Endothelial cell of umbilical vein (primary cell): ENCODE measurements at regions not wholly inside any gene's neighbourhood (a gene's known extent, or its start where the extent isn't known, plus 50 kb on each side); places are given as distances from the start of the nearest gene placed in this dataset.

Experiments used
- BruUV-seq: library from RNA; stranded (reverse); fragments of 400-500 nt; replicated peaks from 2 replicates; lab custom pipeline; 2021; lab: Mats Ljungman, UMichigan
- CTCF ChIA-PET: fragments of 300-600, 350-600 bp; sonication (Branson Sonifier 250); formaldehyde crosslinking; loops from one replicate; lab custom pipeline; 2021; ENCODE audit warnings: antibody characterized with exemption, inconsistent platforms; lab: Charles Lee
- POLR2A ChIA-PET: fragments of 300-600, 350-600 bp; sonication (Branson Sonifier 250); formaldehyde crosslinking; loops from one replicate; lab custom pipeline; 2021; ENCODE audit warnings: antibody characterized with exemption, inconsistent platforms; lab: Charles Lee
- DNase-seq: peaks from one replicate; pipeline ENCODE4 v3.0.0-alpha.2; 2011; ENCODE audit warnings: low read depth, low spot score
- FAIRE-seq: peaks from 2 replicates; lab custom pipeline; 2011; peaks lifted over from hg19 to GRCh38; lab: Jason Lieb, UNC
- H2AFZ ChIP-seq: 2 replicates; pipeline ENCODE4 v1.6.0; 2012; ENCODE audit warnings: low read depth, low read length, control low read depth, inconsistent platforms
- H3K27ac ChIP-seq: 2 replicates; pipeline ENCODE4 v1.5.1; 2011; ENCODE audit warnings: low read depth, mild to moderate bottlenecking, control low read depth, low read length, moderate library complexity; ENCODE audit not compliant: insufficient read depth
- H3K27me3 ChIP-seq, 2 experiments: 2 replicates each; pipeline versions ENCODE4 v1.6.0 to v1.6.1; 2011; ENCODE audit warnings: low read length in 2 of 2, mixed read lengths in 1 of 2; ENCODE audit not compliant: control insufficient read depth in 2 of 2, insufficient read depth in 2 of 2
- H3K36me3 ChIP-seq, 2 experiments: 2 replicates in 1 of 2; 3 replicates in 1 of 2; pipeline ENCODE4 v1.5.1; 2011; ENCODE audit warnings: low read length in 2 of 2, mild to moderate bottlenecking in 1 of 2, moderate library complexity in 1 of 2; ENCODE audit not compliant: control insufficient read depth in 2 of 2, insufficient read depth in 2 of 2; ENCODE audit errors: extremely low read depth in 1 of 2
- H3K4me1 ChIP-seq: 3 replicates; pipeline ENCODE4 v1.5.1; 2011; ENCODE audit warnings: mild to moderate bottlenecking, low read length; ENCODE audit not compliant: control insufficient read depth, insufficient read depth; ENCODE audit errors: extremely low read depth
- H3K4me2 ChIP-seq: 2 replicates; pipeline ENCODE4 v1.6.1; 2011; ENCODE audit warnings: low read length, control low read depth, mixed read lengths; ENCODE audit not compliant: insufficient read depth
- H3K4me3 ChIP-seq, 3 experiments: fragments of 200-600 bp in 1 of 3; sonication (generic), shearing (Covaris generic) in 1 of 3; replicated peaks in 1 of 3; 2 replicates each; pipeline ENCODE4 v1.5.1; 2011 to 2016; ENCODE audit warnings: control low read depth in 3 of 3, low read length in 3 of 3, mild to moderate bottlenecking in 2 of 3, inconsistent platforms in 1 of 3, low read depth in 1 of 3, moderate library complexity in 1 of 3; ENCODE audit not compliant: insufficient read depth in 1 of 3
- H3K79me2 ChIP-seq: 2 replicates; pipeline ENCODE4 v1.6.0; 2012; ENCODE audit warnings: low read length, inconsistent platforms; ENCODE audit not compliant: control insufficient read depth, insufficient read depth
- H3K9ac ChIP-seq: replicated peaks from 2 replicates; pipeline ENCODE3; 2011; ENCODE audit warnings: low read length, control low read depth; ENCODE audit not compliant: insufficient read depth; ENCODE audit errors: extremely low read depth
- H3K9me1 ChIP-seq: replicated peaks from 3 replicates; pipeline ENCODE4 v1.6.0; 2011; ENCODE audit warnings: mild to moderate bottlenecking, low read length; ENCODE audit not compliant: control insufficient read depth, insufficient read depth; ENCODE audit errors: extremely low read depth
- H3K9me3 ChIP-seq: replicated peaks from 2 replicates; pipeline ENCODE4 v1.5.1; 2012; ENCODE audit warnings: low read length, inconsistent platforms; ENCODE audit not compliant: control insufficient read depth, insufficient read depth
- H4K20me1 ChIP-seq: replicated peaks from 2 replicates; pipeline ENCODE3; 2011; ENCODE audit warnings: mild to moderate bottlenecking, low read length; ENCODE audit not compliant: control insufficient read depth, insufficient read depth; ENCODE audit errors: extremely low read depth
- CTCF ChIP-seq, 2 donors: IDR thresholded peaks; 1 replicate in 1 of 2; 2 replicates in 1 of 2; pipeline ENCODE4 v1.5.1; 2011; ENCODE audit warnings: low read length in 2 of 2, mild to moderate bottlenecking in 2 of 2, moderate library complexity in 2 of 2, control low read depth in 1 of 2, inconsistent platforms in 1 of 2, low read depth in 1 of 2; ENCODE audit not compliant: insufficient read depth in 1 of 2; ENCODE audit errors: extremely low read depth in 1 of 2
- EZH2 ChIP-seq: IDR thresholded peaks from 2 replicates; pipeline ENCODE4 v1.6.1; 2012; ENCODE audit warnings: borderline replicate concordance, low read depth, mild to moderate bottlenecking, moderate library complexity, low read length, inconsistent platforms; ENCODE audit not compliant: severe bottlenecking
- FOS ChIP-seq: IDR thresholded peaks from 2 replicates; pipeline ENCODE4 v1.6.1; 2011; ENCODE audit warnings: mild to moderate bottlenecking, low read length, moderate library complexity, borderline replicate concordance; ENCODE audit not compliant: insufficient read depth
- GATA2 ChIP-seq: IDR thresholded peaks from 2 replicates; pipeline ENCODE4 v1.7.0; 2011; ENCODE audit warnings: low read depth, mild to moderate bottlenecking, moderate library complexity, mixed read lengths, low read length; ENCODE audit not compliant: insufficient read length, insufficient read depth
- JUN ChIP-seq: IDR thresholded peaks from 2 replicates; pipeline ENCODE4 v1.6.1; 2011; ENCODE audit warnings: borderline replicate concordance, low read depth; ENCODE audit not compliant: insufficient read length, insufficient read depth
- MAX ChIP-seq: IDR thresholded peaks from 2 replicates; pipeline ENCODE4 v1.6.1; 2011; ENCODE audit not compliant: insufficient read depth, insufficient read length
- MYC ChIP-seq: IDR thresholded peaks from one replicate; pipeline ENCODE4 v1.6.1; 2011; ENCODE audit warnings: mild to moderate bottlenecking, low read depth, low read length
- POLR2A ChIP-seq: IDR thresholded peaks from 2 replicates; pipeline ENCODE4 v1.6.1; 2012; ENCODE audit warnings: low read depth, mild to moderate bottlenecking, control low read depth, low read length
- POLR2AphosphoS5 ChIP-seq: IDR thresholded peaks from 2 replicates; pipeline ENCODE4 v1.6.1; 2012; ENCODE audit warnings: low read depth, mild to moderate bottlenecking, control low read depth, low read length, moderate library complexity; ENCODE audit not compliant: insufficient read depth
- dilution Hi-C: fragments of 300-500 bp; cut with MboI; formaldehyde crosslinking; loops from one replicate; pipeline ENCODE4 v1.15.0; 2019; ENCODE audit warnings: low sequenced_read_pairs; ENCODE audit not compliant: extremely low pct_ligation_motif_present
- intact Hi-C: fragments of 100-400 bp; cut with micrococcal nuclease; formaldehyde crosslinking; loops from one replicate; pipeline ENCODE4 v1.10.0; 2022

GRCh38 chr3:3636815-3637214, 162.4 kb upstream of the LRRN1 start:
- no peak overlapping the region for H3K4me2 ChIP-seq
- H3K9me1 ChIP-seq = no peaks in the 10 kb centered on the region
- peaks cover 4% of the 10 kb centered on the region for H3K9me3 ChIP-seq
- no peaks in the 10 kb centered on the region for H3K27me3 ChIP-seq
- CTCF ChIA-PET = no interaction called here
- no peaks in the 10 kb centered on the region for H3K79me2 ChIP-seq
- POLR2A ChIA-PET = no interaction called here
- H2AFZ ChIP-seq = no peak overlapping the region
- no peak for DNase-seq
- FAIRE-seq = no peak
- TF ChIP-seq POLR2AphosphoS5 = no peak
- no peak for TF ChIP-seq FOS
- H4K20me1 ChIP-seq = no peaks in the 10 kb centered on the region
- dilution Hi-C loops (no loop called here), intact Hi-C loops (no loop called here)
- no peak overlapping the region for H3K9ac ChIP-seq
- no peaks in the 10 kb centered on the region for H3K4me1 ChIP-seq
- no peaks in the 10 kb centered on the region for H3K36me3 ChIP-seq
- BruUV-seq = no TSS peak
- no peak overlapping the region for H3K27ac ChIP-seq
- H3K4me3 ChIP-seq = no peak overlapping the region

GRCh38 chr3:3635109-3635508, 164.1 kb upstream of the LRRN1 start:
- H3K79me2 ChIP-seq = no peaks in the 10 kb centered on the region
- H3K4me2 ChIP-seq = no peak overlapping the region
- no peak overlapping the region for H3K27ac ChIP-seq
- no peaks in the 10 kb centered on the region for H3K4me1 ChIP-seq
- POLR2A ChIA-PET = no interaction called here
- peaks cover 5% of the 10 kb centered on the region for H3K9me3 ChIP-seq
- DNase-seq (no peak), FAIRE-seq (no peak)
- H3K9ac ChIP-seq = no peak overlapping the region
- H3K27me3 ChIP-seq = no peaks in the 10 kb centered on the region
- intact Hi-C loops (no loop called here), dilution Hi-C loops (no loop called here)
- CTCF ChIA-PET = no interaction called here
- no peak overlapping the region for H3K4me3 ChIP-seq
- no TSS peak for BruUV-seq
- no peaks in the 10 kb centered on the region for H3K36me3 ChIP-seq
- no peaks in the 10 kb centered on the region for H3K9me1 ChIP-seq
- no peak overlapping the region for H2AFZ ChIP-seq
- H4K20me1 ChIP-seq = no peaks in the 10 kb centered on the region
- TF ChIP-seq CTCF (IDR thresholded peaks at IDR 0.05; ENCODE audit: extremely low read depth in 1 of 2, insufficient read depth in 1 of 2, low read depth in 1 of 2, low read length in 2 of 2) (no peak), POLR2A (no peak), MYC (no peak), GATA2 (no peak), FOS (no peak), MAX (no peak), JUN (no peak), EZH2 (no peak), POLR2AphosphoS5 (no peak)
